D721Med (cell line): ENCODE measurements at regions not wholly inside any gene's neighbourhood (a gene's known extent, or its start where the extent isn't known, plus 50 kb on each side); places are given as distances from the start of the nearest gene placed in this dataset.

Source experiments
- DNase-seq: peaks from one replicate; pipeline ENCODE4 v3.0.0; 2011; ENCODE audit warnings: low spot score; ENCODE audit not compliant: insufficient read length
- FAIRE-seq: peaks from 2 replicates; lab custom pipeline; 2011; peaks lifted over from hg19 to GRCh38; lab: Jason Lieb, UNC
- TF ChIP-seq, protein P1 (sequence below): IDR thresholded peaks from 2 replicates; pipeline ENCODE4 v1.5.1; 2012; ENCODE audit warnings: mild to moderate bottlenecking, control low read depth; ENCODE audit not compliant: insufficient read depth; ENCODE audit errors: missing control alignments

DNA sequence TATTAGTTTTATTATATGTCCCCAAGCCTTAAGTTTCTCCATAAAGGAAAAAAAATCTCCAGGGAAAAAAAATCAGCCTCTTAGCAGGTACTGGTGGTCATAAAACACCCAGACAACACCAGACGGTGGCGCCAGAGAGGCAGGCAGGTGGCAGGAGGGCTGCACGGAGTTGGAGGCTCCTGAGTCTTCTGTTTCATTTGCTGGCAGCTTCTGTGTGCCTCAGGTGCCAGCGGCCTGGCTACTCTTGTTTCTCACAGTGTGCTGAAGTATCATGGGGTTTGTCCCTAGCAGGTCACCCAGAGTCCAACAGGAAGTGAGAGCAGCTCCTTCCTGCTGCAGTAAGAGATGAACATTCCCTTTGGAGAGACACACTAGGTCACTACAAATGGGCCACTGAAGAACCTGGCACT, 123.3 kb upstream of the GADD45A start:
- FAIRE-seq = no peak
- TF ChIP-seq, protein P1, sequence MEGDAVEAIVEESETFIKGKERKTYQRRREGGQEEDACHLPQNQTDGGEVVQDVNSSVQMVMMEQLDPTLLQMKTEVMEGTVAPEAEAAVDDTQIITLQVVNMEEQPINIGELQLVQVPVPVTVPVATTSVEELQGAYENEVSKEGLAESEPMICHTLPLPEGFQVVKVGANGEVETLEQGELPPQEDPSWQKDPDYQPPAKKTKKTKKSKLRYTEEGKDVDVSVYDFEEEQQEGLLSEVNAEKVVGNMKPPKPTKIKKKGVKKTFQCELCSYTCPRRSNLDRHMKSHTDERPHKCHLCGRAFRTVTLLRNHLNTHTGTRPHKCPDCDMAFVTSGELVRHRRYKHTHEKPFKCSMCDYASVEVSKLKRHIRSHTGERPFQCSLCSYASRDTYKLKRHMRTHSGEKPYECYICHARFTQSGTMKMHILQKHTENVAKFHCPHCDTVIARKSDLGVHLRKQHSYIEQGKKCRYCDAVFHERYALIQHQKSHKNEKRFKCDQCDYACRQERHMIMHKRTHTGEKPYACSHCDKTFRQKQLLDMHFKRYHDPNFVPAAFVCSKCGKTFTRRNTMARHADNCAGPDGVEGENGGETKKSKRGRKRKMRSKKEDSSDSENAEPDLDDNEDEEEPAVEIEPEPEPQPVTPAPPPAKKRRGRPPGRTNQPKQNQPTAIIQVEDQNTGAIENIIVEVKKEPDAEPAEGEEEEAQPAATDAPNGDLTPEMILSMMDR = peak; percentile 90

GRCh38 chr1:67563684-67564083, 121.3 kb upstream of the GADD45A start:
- FAIRE-seq (no peak), DNase-seq (no peak)
- TF ChIP-seq, protein P1 = no peak

More for the DNA sequence above, 123.3 kb upstream of the GADD45A start:
- DNase-seq = peak; percentile 55

- FAIRE-seq = no peak
- no peak for DNase-seq
- TF ChIP-seq, protein P1 = no peak
These were observed 120.8 kb upstream of the GADD45A start for GRCh38 chr1:67564193-67564592.

- DNase-seq = no peak
- TF ChIP-seq, protein P1 = no peak
- FAIRE-seq = no peak
These were observed 118.1 kb upstream of the GADD45A start for GRCh38 chr1:67566803-67567377.

- TF ChIP-seq, protein P1 = no peak
- FAIRE-seq (no peak), DNase-seq (no peak)
These were observed 114.4 kb upstream of the GADD45A start for GRCh38 chr1:67570486-67571143.

DNA sequence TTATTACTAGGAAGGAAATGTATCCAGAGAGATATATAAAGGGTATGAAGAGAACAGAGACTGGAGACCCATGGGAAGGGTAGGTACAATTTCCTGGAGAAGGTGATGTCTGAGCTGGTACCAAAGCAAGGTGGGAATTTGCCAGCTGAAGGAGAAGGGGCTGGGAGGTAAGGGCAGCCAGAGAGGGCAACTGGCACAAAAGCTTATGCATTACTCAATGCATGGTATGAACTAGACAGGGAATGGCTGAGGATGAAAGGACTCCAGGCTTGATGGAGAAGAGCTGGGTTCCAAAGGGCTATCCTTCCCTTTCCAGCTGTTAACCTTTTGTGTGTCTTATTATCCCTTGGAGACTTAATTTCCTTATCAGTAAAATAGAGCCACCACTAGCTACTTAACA, 113.6 kb upstream of the GADD45A start:
- DNase-seq (no peak), FAIRE-seq (no peak)
- TF ChIP-seq, protein P1 = no peak

DNA sequence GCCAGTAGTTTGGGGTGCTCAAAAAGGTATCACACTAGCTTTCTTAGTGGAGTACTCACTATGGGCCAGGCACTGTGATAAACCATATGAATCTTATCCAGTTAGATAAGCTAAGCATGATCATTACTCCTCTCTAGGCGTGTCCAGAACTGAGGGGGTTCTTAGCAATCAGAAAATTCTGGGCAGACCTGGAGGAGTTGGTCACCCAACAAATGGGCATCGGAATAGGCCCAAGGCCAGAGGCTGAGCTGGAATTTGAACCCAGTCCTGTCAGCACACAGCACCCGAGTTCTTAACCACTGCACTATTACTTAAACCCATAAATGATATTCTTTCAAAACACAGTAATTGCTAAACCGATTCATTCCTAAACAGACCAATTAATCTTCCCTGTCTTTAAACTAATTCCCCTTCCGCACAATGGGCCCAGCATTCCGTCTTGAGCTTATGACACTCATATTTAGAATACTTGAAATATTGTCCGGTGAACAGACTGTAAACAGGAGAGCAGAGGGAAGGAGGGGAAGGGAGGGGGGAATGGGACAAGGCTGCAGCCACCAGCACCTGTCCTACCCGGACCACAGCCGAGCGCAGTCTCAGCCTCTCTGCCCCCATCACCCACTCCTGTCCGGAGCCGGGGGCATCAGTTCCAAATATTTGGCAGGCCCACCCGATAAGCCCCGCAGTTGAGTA, 113.0 kb upstream of the GADD45A start:
- TF ChIP-seq, protein P1 = no peak
- DNase-seq (no peak), FAIRE-seq (no peak)
